ENCODE measurements at regions not wholly inside any gene's neighbourhood (a gene's known extent, or its start where the extent isn't known, plus 50 kb on each side); places are given as distances from the start of the nearest gene placed in this dataset.

- DNase-seq (ENCODE audit: low spot score) = no peak
These were observed 739.7 kb upstream of the ANKRD30A start for GRCh38 chr10:36385693-36386092.

DNA sequence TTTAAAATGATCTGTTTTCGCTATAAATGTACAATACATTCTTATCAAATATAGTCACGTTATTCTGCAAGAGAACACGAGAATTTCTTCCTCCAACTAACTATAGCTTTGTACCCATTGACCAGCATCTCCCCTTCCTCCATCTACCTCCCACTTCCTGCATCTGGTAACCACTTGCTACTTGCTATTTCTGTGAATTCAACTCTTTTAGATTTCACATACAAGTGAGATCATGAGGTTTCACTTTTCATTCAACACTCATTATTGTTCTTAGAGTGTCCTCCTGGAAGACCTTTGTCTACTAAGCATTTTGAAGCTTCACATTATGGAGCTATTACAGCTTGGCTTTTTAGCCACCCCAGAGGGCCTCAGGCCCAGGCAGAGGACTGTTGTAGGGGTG lies 741.3 kb upstream of the FZD8 start:
- no peak for DNase-seq (ENCODE audit: low spot score)

DNA sequence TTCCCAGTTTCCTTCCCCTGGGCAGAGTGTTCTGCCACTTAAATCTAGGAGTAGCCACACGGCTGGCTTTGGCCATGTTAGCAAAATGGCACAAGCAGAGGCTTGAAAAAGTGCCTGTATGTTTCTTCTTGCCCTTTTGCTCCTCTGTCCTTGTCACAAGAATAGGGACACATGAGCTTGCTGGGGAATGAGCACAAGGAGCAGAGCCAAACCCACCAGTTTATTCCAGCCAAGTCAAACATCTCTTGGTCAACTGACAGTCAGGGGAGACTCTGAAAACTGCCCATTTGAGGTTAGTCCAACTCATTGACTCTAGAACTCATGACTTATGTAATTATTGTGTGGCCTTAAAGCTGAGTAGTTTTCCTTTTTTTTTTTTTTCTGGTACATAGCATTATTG lies 739.7 kb upstream of the FZD8 start:
- DNase-seq (ENCODE audit: low spot score) = no peak

DNA sequence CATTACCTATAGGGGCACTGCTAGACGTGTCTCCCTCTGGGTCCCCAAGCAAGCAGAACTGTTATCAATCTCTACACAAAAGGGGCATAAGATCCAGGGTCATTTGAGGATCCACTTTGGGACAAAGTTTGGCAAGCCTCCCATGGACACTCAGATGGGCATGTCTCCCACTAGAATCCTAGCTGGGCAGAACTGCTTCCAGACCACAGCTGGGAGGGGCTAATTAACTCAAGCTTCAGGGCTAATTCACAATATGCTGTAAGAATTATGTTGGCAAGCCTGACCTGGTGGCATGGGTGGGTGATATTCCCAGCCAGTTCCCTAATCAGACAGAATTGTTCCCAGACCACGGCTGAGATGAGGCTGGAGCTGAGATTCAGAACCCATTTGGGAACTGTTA lies 738.4 kb upstream of the FZD8 start:
- no peak for DNase-seq (ENCODE audit: low spot score)

DNA sequence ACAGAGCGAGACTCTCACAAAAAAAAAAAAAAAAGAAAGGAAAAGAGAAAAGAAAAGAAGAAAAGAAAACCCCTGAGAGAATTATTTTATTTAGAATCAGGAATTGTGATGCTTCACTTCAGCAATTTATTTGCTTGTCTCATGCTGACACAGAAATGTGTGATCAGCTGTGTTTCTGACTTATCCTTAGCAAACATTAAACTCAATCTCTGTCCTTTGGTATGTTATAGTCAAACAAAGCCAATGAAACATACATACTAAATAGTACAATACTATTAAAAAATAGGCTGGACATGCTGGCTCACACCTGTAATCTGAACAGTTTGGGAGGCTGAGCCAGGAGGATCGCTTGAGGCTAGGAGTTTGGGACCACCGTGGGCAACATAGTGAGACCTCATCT lies 733.0 kb upstream of the FZD8 start:
- DNase-seq (ENCODE audit: low spot score) = no peak

DNA sequence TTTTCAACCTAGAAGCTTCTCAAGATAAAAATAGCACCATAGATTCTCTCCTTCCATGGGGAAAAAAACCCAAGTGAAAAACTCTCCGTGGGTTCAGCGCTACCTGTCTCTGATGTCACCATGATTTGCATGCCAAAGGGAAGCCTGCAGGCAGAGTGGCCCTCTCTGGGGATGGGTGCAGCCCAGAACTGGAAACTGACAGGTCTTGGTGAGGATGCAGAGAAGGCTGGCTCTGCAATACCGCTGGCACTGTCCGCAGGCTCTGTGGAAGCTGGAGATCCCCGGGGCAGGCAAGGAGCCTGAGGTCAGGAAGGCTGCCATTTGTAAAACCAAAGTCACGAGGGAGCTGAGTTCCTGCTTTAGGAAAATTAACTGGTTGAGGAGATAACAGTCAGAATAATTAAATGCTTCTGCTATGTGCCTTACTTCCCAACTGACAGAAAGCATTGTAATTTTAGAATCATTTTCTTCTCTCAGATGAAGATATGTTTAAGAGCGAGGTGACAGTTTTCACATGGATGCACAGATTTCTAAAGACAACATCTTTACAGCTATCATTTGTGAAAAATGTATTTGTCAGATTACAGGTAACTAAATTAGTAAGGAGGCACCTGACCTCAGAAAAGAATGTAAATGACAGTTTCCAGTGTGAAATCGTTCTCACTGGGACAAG lies 731.5 kb upstream of the FZD8 start:
- no peak for DNase-seq (ENCODE audit: low spot score)

DNA sequence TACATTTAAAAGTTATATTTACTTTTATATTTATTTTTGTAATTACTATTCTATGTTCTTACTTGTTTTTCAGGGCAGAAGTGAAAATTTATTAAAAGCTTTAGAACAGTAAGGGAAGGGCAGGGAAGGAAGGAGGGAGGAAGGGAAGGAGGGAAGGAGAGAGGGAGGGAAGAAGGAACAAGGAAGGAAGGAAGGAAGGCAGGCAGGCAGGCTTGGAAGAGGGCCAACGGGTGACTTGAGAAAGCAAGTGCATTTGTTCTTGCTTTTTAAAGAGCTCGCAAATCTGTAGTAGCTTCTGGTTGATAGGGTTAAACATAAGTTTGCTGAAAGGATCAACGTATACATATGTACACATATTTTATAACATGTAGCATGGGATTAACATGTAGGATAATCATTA lies 725.3 kb upstream of the FZD8 start:
- DNase-seq (ENCODE audit: low spot score) = no peak

- no peak for DNase-seq (ENCODE audit: low spot score)
These were observed 724.7 kb upstream of the FZD8 start for GRCh38 chr10:36366843-36367242.

- no peak for DNase-seq (ENCODE audit: low spot score)
These were observed 724.0 kb upstream of the FZD8 start for GRCh38 chr10:36366065-36366464.

DNA sequence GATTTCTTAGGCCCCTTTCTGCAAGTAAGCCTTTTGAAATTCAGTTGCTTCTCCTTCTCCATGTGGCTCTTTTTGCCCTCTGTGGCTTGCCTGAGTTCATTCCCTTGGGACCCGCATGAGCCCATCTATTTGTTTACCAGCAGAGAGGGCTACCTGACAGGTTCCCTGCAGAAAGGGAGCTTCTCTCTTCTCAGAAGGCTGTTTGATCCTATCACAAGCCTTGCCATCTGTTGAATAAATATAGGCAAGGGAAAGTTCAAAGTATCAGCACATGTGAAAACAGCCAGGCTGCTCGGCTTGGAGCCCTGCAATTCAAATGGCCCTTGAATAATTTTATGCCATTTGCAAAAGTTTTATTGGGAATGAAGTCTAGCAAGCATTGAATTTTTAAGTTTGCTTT lies 720.2 kb upstream of the FZD8 start:
- no peak for DNase-seq (ENCODE audit: low spot score)

GRCh38 chr10:36358736-36359135 lies 716.6 kb upstream of the FZD8 start:
- DNase-seq (ENCODE audit: low spot score) = no peak

DNA sequence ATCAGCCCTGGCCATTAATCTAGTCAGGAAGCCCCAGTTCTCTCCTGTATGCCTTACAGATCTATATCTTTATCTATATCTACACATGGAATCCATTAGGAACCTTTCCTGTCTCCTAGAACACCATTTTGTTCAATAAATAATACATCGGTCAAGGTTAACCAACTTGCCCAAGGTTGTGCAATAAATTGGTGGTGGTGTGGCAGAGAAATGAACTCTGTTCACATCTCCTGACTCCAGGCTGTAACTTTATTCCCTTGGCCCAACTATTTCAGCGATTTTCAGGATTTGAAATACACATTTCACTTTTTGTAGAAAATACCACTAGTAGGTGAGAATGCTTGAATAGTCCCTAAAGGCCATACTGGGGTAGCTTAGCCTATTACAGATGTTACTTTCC lies 712.5 kb upstream of the FZD8 start:
- DNase-seq (ENCODE audit: low spot score) = no peak

DNA sequence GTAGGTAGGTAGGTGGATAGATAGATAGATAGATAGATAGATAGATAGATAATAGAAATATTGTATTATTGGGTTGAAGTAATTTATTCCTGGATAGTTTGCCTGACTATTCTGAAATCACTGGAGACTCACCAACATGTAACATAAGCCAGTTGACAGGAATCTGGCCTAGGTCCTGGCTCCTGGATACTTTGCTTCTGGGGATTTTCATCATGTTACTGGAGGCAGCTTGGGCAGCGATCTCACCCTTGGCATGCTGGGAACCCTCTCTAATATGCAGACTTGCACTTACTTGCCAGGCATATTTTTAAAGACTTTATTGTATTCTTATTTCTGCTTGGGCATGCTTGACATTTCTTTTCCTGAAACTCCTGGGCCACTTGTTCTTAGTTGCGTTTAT lies 709.1 kb upstream of the FZD8 start:
- DNase-seq (ENCODE audit: low spot score) = no peak

GRCh38 chr10:36349445-36350078 lies 707.5 kb upstream of the FZD8 start:
- no peak for DNase-seq (ENCODE audit: low spot score)

GRCh38 chr10:36345807-36346206 lies 703.7 kb upstream of the FZD8 start:
- DNase-seq (ENCODE audit: low spot score) = no peak

GRCh38 chr10:36345175-36345533 lies 703.1 kb upstream of the FZD8 start:
- DNase-seq (ENCODE audit: low spot score) = no peak

DNA sequence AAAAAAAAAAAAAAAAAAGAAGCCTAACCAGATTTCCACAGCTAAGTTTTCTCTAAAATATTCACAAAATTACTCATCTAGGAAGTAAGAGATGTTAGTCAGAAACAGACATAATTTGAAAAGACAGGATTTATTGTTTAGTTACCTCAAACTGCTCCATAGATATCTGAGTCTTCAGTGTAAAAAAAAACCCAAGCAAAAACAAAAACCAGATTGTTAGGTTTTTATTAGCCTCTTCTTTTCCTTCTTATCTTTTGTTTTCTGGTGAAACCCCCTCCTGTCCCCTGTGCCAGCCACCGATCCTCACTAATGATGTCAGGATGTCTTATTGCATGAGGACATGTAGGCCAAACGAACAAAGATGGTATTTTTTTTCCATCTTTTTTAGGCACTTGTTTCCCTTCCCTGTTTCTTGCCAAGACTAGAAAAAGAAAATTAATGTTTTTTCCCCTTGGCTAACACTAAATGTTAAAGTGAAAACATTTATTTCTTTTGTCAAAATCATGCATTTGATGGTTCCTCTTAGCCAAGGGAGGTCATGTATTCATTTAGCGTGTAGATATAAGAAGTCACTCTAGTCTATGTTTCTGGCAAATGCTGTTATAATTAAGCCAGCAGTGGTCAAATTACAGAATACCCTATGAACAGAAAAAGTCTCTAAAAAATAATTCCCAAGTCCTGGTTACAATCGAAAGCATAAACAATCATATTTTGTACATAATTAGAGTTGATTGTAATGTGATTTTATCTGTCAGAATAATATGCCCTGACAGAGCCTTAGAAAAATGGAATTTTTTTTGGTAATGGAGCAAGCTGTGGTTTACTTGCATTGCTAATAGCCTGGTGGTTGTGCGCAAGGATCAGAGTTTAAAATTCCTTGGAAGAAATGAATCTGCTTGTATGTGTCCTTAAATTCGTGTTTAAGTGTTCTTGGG lies 702.4 kb upstream of the FZD8 start:
- DNase-seq (ENCODE audit: low spot score) = no peak

GRCh38 chr10:36342781-36343180 lies 700.7 kb upstream of the FZD8 start:
- no peak for DNase-seq (ENCODE audit: low spot score)

- no peak for DNase-seq (ENCODE audit: low spot score)
These were observed 699.4 kb upstream of the FZD8 start for GRCh38 chr10:36341471-36341870.

DNA sequence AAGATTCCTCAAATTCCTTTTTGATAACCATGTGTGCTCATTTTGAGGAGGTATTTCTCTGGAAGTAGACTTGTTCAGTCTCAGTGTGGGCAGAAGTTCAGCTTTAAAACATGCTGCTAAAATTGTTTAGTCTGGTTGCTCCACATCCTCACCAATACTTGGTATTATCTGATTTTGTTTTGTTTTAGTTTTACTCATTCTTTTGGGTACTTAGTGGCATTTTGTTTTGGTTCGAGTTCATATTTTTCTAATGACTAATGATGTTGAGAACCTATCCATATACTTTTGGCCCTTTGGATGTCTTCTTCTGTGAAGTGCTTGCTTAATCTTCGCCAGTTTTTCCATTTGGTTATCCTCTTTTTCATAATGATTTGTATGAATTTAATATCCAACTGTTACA lies 694.2 kb upstream of the FZD8 start:
- no peak for DNase-seq (ENCODE audit: low spot score)

DNA sequence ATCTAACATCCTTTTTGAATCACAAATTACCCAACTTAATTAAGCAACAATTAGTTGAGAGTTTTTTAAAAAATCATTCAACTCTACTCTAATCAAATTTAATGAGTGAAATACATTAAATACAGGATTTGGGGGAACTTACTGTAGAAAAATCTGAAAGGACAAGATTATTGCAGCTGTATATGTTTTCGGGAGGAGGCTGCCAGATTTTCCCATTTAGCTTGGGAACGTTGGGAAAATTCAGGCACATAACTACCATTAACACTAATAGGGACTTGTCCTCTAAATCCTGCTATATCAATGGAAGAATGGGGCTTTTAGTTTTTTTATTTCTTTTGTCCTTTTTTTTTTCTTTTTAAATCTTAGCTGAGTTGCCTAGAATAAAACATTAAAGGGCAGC lies 691.4 kb upstream of the FZD8 start:
- no peak for DNase-seq (ENCODE audit: low spot score)

DNA sequence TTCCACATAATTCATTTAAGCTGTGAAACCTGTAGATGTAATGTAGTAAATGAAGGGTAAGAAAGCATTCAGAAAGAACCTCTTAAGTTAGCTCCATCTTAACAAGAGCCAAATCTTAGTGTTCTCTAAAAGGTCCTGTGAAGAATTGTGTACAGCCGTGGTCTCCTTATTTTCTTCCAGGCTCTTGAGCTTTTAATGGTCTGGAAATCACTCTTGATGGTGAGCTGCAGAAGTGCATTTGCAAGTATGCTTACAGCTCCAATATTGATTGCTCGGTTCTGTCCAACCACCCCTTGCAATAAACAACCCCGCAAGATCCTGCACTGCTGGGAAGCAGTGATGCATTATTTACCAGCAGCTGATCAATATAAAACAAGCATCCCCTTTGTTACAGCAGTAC lies 690.8 kb upstream of the FZD8 start:
- DNase-seq (ENCODE audit: low spot score) = no peak

DNA sequence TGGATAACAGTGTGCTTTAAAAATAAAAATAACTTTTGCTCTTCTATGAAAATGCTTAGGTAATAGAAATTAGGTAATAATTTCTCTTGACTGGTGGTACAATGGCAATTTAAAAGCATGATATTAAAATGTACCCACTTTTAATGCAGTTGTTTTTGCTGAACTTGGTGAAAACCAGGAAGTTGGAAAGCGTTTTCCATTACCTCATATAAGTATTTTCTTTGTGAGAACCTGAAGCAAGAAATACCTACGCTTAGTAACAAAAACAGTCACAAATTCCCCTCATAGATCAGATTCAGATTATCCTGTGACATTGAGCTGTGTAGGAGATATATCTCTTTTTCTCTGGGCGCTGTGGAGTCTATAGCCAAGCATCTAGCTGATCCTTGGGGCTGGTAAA lies 689.0 kb upstream of the FZD8 start:
- no peak for DNase-seq (ENCODE audit: low spot score)
